ENCODE measurements at regions not wholly inside any gene's neighbourhood (a gene's known extent, or its start where the extent isn't known, plus 50 kb on each side); places are given as distances from the start of the nearest gene placed in this dataset.

DNA sequence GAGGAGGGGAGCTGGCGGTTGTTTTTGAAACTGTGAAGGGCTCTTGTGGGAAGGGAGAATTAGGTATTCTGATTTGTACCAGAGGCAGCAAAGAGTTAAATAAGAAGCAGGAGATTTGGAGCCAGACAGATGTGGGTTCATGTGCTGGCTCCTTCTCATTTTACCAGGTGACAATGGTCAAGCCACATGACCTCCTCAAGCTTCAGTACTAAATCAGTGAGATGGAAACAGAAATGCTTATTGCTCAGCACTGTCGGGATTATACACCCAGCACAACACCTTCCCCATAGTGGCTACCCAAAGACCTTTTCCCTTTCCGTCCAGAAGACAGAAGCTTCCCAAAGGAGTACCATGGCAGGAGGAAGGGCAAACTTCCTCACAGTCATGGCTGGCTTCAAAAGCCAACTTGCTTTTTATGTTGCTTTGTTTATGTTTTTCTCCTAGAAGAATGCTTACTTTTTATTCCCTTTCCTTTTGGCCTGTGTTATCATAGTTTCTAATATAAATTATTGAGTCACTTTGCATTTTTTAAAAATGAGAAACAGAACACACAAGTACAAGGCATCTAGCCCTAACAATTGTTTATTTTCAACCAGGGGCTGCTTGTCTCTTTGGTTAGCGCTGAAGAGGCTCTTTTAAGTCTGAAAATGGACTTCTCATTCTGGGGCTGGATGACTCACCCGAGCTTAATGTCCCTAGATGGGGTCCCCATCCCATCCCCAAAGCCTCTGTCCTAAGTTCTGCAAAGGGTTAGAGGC, 181.5 kb upstream of the ZBED5 start:
- DNase-seq, result peak; percentile 17

DNA sequence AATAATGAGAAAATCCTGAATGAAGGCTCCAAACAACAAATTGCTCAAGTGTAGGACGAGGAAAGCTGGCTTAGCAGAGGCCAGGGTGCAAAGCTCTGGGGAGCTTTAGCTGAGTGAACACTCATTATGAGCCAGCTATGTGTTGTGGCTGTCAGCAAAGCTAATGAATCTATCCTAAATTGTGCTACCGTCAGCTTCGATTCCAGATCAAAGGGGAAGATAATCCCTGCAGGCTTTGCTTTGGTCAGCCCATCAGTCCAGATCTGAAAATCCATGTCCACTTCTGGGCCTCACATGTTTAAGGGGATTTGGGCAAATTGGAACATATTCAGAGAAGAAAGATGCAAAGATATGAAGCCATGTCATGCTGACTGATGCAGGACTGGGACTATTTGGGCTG, 180.9 kb upstream of the ZBED5 start:
- DNase-seq, result no peak

DNA sequence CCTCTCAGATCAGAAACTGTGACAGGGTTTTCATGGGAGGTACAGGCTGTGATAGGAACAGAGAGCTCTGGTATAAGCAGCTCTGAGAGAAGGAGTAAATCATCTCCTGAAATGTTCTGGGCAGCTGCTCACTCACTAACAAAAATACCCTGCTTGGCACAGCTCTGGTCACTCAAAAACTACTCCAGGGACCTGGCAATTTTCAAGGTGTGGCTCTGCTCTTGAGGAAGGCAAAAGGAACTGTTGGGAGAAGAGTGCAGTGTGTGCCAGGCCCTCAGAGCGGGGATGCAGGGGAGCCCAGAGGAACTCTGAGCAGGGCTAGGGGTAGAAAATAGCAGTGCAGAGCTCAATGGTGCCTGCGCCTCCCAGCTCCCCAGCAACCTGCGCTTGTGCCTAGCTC, 180.5 kb upstream of the ZBED5 start:
- DNase-seq, result no peak

DNA sequence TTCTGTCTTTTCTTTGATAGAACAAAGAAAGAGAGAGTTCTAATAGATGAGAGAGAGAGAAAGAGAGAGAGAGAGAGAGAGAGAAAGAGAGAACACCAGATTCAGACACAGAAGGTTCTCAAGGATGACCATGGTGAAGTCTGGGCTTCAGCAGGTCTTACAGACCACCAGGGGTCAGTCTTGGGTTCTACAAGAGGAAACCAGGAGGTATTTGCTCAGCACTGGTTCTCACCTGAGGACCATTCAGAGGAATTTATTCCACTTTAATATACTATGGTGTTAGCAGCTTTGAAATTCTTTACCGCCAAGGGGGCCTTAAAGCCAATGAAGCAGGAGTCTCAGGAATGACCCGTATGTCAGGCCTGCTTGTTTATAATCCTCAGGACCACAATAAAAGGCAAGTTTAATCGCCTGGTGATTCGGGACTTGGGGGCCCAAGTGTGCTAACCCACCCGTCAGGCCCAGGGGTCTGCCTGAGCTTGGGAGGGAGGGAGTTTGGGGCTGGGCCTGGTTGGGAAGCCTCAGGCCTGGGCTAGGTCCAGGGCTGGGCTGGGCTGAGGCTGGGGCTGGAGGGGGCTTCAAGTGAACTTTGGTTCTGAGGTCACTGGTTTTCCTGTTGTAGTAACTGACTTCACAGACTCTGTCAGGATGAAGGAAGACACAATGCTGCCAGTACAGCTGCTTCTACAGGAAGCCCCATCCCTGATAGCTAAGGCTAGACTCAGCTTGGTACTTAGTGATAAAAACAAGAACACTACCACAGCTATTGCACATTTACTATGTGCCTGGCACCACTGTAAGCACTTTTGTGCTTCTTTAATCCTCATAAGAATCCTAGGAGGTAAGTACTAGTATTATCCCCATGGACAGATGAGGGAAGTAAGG, 179.2 kb upstream of the ZBED5 start:
- no peak for DNase-seq

DNA sequence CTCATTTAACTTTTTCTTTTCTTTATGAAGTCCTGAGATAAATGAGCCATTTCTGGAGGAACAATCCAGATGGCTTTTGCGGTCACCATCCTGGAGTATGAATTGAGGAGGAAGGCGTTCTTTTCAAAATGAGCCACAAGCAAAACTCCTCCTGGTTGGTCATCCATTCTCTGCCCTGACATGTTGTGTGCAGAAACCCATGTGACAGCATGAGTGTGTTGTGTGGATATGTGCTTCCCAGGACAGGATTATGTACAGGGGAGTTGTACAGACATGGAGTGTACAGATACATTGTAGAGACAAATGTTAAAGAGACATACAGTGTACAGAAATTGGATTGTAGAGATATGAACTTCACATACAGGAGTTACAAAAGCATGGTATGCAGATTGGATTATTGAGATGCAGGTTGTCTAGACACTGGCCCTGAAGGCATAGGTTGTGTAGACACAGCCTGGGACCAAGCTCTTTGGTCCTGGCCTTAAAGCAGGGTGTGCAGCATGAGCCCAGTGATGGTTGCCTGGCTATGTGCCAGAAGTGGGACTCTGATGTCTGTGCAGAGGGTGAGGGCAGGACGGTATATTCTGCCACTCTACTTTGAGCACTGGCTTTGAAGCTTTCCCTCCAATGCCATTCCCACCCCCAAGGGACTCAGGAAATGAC, 178.5 kb upstream of the ZBED5 start:
- DNase-seq, result no peak

DNA sequence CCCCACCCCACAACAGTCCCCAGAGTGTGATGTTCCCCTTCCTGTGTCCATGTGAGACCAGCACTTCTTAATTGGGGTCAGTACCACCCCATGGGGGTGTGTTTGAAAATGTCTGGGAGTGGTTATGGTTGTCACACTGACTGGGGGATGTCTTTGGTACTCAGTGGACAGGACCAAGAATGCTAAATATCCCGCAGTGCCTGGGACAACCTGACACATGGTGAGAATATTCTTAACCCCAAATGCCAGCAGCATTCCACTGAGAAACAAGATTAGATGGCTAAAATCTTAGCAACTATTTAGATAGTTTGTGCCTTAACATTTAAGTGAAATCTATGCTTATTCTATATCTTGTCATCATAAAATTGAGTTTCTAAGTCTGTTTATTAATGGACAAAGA, 177.5 kb upstream of the ZBED5 start:
- DNase-seq, result no peak

DNA sequence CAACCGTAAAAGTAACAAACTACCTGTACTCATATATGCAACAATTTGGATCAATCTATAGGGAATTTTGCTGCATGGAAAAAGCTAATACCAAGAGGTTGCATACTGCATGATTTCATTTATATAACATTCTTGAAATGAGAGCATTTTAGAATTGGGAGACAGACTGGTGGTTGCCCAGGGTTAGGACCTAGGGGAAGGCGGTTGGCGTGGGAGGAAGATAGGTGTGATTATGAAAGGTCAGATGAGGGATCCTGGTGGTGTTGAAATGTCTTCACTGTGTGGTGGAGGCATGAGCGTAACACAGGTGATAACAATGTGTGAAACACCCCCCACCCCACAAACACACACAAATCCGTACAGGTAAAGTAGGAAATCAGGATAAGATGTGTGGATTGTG, 176.6 kb upstream of the ZBED5 start:
- DNase-seq, result no peak

DNA sequence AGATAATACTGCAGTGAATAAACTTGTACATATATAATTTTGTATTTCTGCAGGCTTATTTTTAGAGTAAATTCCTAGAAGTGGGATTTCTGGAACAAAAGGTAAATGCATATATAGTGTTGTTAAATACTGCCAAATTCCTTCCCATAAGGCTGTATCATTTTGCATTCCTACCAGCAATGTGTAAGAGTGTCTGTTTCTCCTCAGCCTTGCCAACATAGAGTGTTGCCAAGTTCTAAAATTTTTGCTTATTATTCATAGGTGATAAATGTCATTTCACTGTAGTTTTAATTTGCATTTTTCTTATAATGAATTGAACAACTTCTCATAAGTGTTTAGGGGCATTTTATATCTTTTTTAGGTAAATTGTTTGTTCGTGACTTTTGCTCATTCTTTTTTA, 174.2 kb upstream of the ZBED5 start:
- no peak for DNase-seq

DNA sequence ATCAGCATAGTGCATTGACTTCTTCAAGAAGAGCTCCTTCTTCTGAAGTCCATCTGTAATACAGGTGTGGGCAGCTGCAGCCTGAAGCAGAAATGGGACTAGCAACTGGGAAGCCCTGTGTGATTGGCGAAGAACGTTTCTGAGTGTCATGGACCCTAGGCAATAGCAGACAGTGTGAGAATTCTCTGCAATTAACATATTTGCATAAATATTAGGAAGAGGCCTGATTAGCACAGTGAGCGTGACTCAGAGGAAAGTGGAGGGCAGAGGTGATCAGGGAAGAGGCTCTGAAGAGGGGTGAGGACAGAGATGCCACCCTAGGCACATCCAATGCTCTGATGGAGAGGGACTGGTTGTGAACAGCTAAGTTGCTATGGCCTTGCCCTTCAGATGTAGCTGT, 171.2 kb upstream of the ZBED5 start:
- no peak for DNase-seq

DNA sequence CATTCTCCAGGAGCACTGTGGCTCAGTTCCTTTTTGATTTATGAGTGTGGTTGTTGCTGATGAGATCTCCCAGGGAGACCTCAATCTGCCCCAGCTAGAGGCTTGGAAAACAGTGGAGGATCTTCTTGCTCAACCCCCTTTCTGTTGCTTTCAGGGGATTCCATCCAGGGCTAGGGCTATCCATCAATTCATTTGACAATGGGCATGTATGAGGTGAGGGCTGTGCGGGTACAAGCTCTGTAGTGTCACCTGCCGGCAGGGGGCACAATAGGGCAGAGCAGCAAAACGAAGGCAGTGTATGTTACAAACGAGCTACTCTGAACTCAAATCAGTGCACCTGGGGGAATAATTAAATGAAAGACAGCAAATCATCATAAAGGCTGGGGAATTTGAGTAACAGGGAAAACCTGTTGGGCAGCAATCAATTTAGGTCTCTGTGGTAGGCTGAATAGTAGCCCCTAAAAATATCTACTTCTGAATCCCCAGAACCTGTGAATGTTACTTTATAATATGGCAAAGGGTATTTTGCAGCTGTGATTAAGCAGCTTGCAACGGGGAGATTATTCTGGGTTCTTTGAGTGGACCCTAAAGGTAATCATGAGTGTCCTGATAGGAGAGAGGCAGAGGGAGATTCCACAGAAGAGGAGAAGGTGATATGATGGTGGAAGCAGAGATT, 170.3 kb upstream of the ZBED5 start:
- no peak for DNase-seq

DNA sequence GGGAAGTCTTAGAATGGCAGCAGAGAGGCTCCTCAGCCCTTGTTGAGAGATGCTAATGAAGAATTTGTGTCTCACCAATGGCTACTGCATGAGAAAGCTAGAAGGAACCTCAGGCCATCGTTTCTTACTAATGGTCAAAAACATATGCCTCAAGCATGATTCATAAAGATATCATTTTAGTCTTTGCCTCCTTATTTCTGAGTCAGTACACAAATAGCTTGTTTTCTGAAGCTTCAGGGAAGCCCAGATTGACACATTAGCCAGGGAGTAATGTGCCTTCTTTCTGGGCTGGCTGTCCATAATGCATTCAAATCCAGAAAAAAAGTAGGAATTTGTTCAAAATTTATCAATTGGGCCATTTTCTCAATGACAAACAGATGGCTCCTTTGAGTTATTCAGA, 169.4 kb upstream of the ZBED5 start:
- no peak for DNase-seq

DNA sequence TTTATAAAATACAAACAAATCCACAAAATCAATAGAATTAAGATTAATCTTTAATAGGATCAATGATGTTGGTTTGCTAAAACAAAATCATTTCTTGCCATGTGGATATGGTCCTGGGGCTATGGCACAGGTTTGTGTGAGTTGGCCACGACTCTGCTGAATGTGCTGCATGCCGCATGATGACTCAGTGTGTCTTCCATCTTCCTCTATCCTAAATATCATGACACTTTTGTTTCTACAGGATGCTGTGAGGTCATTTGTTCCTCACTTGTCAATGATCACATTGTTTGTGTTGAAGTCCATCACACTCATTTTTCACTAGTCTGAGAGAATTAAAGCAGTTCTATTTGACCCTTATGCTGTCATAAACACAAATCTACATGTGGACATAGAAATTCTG, 167.2 kb upstream of the ZBED5 start:
- DNase-seq, result no peak

DNA sequence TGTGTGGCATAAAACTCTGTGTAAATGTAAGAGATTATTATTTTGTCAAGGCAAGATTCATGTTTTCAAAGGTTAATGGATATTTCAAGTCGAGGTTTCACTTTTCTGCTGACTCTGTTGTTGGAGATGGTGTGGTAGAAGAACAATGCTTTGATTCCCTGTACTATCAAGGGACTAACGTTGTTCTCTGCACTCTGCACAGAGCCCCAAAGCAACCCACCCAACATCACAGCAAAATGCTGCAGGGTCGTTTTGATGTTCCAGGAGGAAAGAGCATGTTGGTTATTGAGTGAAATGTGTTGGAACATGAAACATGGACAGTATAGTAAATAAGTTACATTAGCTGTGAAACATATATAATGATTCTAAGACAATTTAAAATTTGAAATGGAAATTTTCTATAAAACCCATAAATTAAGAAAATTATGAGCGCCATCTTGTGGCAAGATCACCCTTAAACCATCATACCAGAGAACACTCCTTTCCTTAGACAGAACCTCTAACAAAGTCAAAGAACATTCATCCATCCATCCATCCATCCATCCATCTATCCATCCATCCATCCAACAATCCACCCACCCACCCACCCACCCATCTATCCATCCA, 164.4 kb upstream of the ZBED5 start:
- DNase-seq, result no peak

DNA sequence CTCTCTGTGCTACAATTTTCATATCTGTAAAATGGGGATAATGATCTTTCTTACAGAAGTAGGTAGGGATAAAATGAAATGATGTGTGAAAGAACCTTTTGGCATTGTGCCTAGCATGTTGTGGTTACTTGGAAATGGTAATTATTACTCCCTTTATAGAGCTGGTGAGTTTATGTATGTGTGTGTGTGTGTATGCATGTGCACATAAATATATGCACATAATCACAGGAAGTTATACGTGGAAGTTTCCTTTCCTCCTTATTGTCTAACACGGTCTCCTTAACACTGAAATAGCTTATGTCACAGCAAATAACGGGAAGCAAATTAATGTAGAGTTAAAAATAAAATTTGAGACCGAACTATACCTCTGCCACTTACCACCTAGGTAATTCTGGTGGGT, 163.7 kb upstream of the ZBED5 start:
- DNase-seq, result no peak

DNA sequence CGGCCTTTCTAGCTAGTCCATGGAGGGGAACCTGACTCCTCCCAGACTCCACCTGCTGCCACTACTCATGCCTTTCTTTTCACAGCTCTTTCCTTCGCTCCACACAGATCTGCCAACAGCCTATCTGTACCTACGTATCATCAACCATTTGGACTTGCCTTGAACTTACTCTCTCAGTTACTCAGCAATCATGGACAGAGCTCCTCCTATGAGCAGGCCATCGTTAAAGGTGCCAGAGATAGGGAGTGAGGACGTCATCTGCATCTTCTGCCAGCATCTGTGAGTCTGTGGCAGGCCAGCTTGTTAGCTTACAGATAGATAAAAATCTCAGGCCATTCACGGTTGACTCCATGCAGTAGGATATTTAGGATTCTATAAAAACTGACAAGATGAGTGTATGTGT, 162.9 kb upstream of the ZBED5 start:
- no peak for DNase-seq

DNA sequence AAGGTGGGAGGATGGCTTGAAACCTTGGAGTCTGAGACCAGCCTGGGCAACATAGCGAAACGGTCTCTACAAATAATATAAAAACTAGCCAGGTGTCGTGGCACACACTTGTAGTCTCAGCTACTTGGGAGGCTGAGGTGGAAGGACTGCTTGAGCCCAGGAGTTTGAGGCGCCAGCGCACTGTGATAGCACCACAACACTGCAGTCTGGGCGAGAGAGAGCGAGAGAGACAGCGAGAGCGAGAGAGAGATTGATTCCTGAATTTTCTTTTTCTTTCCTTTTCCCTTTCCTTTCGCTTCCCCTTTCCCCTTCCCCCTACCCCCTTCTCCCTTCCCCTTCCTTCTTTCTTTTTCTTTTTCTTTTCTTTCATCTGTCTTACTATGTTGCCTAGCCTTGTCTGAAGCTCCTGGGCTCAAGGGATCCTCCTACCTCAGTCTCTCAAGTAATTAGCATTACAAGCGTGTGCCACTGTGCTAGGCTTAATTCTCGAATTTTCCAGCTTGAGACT, 162.4 kb upstream of the ZBED5 start:
- no peak for DNase-seq

DNA sequence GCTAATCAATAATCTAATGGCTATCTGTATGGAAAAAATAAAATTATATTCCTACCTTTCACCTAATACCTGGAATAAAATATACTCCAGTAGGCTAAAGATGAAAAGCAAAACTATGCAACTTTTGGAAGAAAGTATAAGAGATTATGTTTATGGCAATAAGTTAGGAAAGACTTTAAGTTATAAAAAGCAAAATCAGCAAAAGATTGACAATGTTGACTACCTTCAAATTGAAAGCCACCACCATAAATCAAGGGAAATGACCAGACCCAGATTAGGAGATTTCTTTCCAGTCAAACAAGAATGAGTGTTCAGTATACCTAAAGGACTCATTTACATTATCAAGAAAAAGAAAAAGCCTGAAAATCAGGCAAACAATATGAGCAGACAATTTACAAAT, 159.1 kb upstream of the ZBED5 start:
- no peak for DNase-seq

DNA sequence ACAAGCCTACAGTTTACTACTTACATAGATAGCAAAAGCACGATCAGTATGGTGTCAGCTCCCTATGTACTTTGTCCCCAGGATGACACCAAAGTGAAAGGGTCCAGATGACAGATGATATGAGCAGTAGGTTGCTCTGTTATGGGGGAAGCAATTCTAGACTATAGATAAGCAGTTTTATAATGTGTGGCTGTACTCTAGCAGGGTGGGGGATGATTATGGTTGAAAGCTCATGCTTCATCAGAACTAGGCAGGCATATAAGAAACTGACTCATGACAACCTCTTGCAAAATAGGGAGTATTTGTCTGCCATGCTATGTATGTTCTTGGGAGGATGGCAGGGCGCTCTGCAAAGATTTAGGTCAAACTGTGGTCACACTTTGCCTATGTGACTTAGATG, 158.2 kb upstream of the ZBED5 start:
- DNase-seq, result no peak

DNA sequence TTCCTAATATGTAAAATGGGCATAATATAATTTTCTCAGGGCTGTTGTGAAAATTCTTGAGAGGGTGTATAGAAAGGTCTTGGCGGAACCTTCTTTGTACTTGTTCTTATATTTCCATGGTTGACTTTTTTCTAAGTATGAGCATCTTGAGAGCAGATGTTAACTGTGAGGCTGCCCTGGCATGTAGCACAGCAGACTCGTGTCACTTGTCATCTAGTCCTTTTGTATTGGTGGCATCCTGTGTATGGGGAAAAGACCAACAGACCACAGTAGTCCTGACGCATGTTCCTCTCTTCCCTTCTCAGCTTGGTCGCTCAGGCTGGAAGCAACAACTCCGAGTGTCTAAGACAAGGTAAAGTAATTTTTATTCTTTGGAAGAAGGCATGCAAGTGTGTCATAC, 153.8 kb upstream of the ZBED5 start:
- peak; percentile 76 for DNase-seq

DNA sequence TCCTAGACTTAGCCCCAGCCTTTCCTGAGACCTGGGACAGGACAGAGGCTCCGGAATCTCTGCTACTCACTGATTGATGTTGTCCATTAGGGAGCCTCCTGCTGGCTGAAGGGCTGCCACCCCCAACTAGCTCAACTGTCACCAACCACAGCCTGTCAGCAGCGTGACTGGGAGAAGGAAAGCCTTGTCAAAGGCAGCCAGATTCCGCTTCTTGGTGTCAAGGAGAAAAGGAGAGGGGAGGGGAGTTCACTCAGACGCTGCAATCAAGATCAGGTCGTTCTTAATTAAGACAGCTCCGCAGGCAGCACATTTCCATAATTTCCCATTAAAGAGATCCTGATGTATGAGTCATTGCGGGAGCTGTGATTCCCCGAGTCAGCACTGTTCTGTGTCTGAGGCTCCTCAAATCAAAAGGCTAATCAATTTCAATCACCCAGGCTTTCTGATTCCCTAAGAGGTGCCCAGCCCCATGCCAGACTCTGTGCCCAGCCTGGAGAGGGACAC, 152.8 kb upstream of the ZBED5 start:
- DNase-seq, result no peak

DNA sequence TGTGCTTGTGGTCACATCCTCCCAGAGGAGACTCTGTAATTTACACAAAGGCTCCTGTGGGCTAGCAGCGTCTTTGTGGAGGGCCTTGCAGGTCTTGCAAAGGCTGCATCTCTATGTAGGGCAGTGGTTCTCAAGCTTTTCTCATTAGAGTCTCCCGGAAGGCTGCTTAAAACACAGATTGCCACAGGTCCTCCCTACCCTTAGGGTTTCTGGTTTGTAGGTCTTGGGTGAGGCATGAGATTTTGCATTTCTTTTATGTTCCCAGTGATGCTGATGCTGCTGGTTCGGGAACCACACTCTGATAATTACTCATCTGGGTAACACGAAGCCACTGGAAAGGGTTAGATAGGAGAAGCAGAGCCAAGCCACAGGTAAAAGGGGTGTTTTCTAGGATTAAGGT, 151.3 kb upstream of the ZBED5 start:
- DNase-seq, result no peak

DNA sequence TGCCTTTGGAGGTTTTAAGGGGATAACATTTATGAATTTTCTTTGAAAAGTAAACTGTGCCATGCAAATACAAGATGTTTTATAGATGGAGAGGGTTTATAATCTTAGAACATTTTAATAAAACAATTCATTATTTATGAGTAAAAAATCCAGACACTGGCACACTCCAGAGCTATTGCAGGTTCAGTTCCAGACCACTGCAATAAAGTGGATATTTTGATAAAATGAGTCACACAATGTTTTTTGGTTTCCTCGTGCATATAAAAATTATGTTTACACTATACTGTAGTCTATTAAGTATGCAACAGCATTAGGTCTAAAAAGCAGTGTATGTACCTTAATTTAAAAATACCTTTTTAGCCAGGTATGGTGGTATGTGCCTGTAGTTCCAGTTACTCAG, 146.2 kb upstream of the ZBED5 start:
- no peak for DNase-seq
